LNCaP clone FGC (cell line): ENCODE measurements at regions not wholly inside any gene's neighbourhood (a gene's known extent, or its start where the extent isn't known, plus 50 kb on each side); places are given as distances from the start of the nearest gene placed in this dataset.

Experiments used
- DNase-seq: peaks from one replicate; pipeline ENCODE4 v3.0.0-alpha.2; 2011; ENCODE audit warnings: low read depth
- H3K4me3 ChIP-seq: 2 replicates; pipeline ENCODE4 v1.5.1; 2011; ENCODE audit warnings: mild to moderate bottlenecking, low read depth, low read length, control low read depth
- CTCF ChIP-seq: IDR thresholded peaks from 2 replicates; pipeline ENCODE4 v1.5.1; 2012; ENCODE audit warnings: mild to moderate bottlenecking; ENCODE audit not compliant: control insufficient read depth, insufficient read depth; ENCODE audit errors: extremely low read depth

- no peak overlapping the region for H3K4me3 ChIP-seq
- DNase-seq, result no peak
- TF ChIP-seq CTCF, result no peak
Observed at GRCh38 chr10:44774676-44775401, 136.3 kb upstream of the TMEM72 start.

- no peak for TF ChIP-seq CTCF
- no peak for DNase-seq
- H3K4me3 ChIP-seq, result no peak overlapping the region
Observed at GRCh38 chr10:44775402-44775741, 135.8 kb upstream of the TMEM72 start.

- no peak for TF ChIP-seq CTCF
- H3K4me3 ChIP-seq, result no peak overlapping the region
- no peak for DNase-seq
Observed at GRCh38 chr10:44776181-44776580, 135.0 kb upstream of the TMEM72 start.

GRCh38 chr10:44779511-44779910 lies 131.6 kb upstream of the TMEM72 start:
- H3K4me3 ChIP-seq, result no peak overlapping the region
- no peak for DNase-seq
- TF ChIP-seq CTCF, result no peak

- DNase-seq, result no peak
- no peak for TF ChIP-seq CTCF
- no peak overlapping the region for H3K4me3 ChIP-seq
Observed at GRCh38 chr10:44780426-44780825, 130.7 kb upstream of the TMEM72 start.

- no peak overlapping the region for H3K4me3 ChIP-seq
- TF ChIP-seq CTCF, result no peak
- no peak for DNase-seq
Observed at GRCh38 chr10:44781131-44781530, 130.0 kb upstream of the TMEM72 start.

- TF ChIP-seq CTCF, result no peak
Observed at GRCh38 chr10:44786286-44786850, 124.8 kb upstream of the TMEM72 start.

More at GRCh38 chr10:44786286-44786850, 124.8 kb upstream of the TMEM72 start:
- DNase-seq, result no peak
- no peak overlapping the region for H3K4me3 ChIP-seq
